SK-N-SH treated with all-trans-retinoic acid at 6 μM for 48 hours (cell line): ENCODE measurements at regions not wholly inside any gene's neighbourhood (a gene's known extent, or its start where the extent isn't known, plus 50 kb on each side); places are given as distances from the start of the nearest gene placed in this dataset.

ENCODE experiments used
- ATAC-seq: fragments of 200-7000 bp; cut with Tn5 transposase; 3 replicates; pipeline ENCODE4 v1.9.1; 2020; ENCODE audit warnings: mild to moderate bottlenecking, moderate library complexity
- ARNTL ChIP-seq: fragments of 450-650 bp; formaldehyde crosslinking; IDR thresholded peaks from 2 replicates; pipeline ENCODE4 v1.5.0; 2020; ENCODE audit warnings: low read depth, mild to moderate bottlenecking, moderate library complexity, borderline replicate concordance
- BACH2 ChIP-seq: fragments of 250-450 bp; sonication (Bioruptor Pico); IDR thresholded peaks from 2 replicates; pipeline ENCODE4 v1.9.0; 2021; ENCODE audit warnings: mild to moderate bottlenecking, borderline replicate concordance
- CSDC2 ChIP-seq: fragments of 250-450 bp; sonication (Bioruptor Pico); IDR thresholded peaks from 2 replicates; pipeline ENCODE4 v1.5.0; 2020; ENCODE audit warnings: mild to moderate bottlenecking, moderate library complexity
- CSRNP3 ChIP-seq: fragments of 250-450 bp; sonication (Bioruptor Pico); IDR thresholded peaks from 2 replicates; pipeline ENCODE4 v1.5.1; 2021; ENCODE audit warnings: mild to moderate bottlenecking, moderate library complexity
- ESRRG ChIP-seq: fragments of 250-450 bp; sonication (Bioruptor Pico); IDR thresholded peaks from 2 replicates; pipeline ENCODE4 v1.6.1; 2021; ENCODE audit warnings: mild to moderate bottlenecking
- GLIS3 ChIP-seq: fragments of 250-450 bp; sonication (Bioruptor Pico); IDR thresholded peaks from 2 replicates; pipeline ENCODE4 v1.5.0; 2020; ENCODE audit warnings: mild to moderate bottlenecking, moderate library complexity
- ISL1 ChIP-seq: fragments of 250-450 bp; sonication (Bioruptor Pico); IDR thresholded peaks from 2 replicates; pipeline ENCODE4 v2.1.2; 2022; ENCODE audit warnings: mild to moderate bottlenecking, moderate library complexity
- POU6F1 ChIP-seq: fragments of 250-450 bp; sonication (Bioruptor Pico); IDR thresholded peaks from 2 replicates; pipeline ENCODE4 v1.8.0; 2021; ENCODE audit warnings: low read depth, mild to moderate bottlenecking, moderate library complexity, borderline replicate concordance
- PPARA ChIP-seq: fragments of 250-450 bp; sonication (Bioruptor Pico); IDR thresholded peaks from 2 replicates; pipeline ENCODE4 v1.5.0; 2020; ENCODE audit warnings: mild to moderate bottlenecking, borderline replicate concordance
- RARB ChIP-seq: fragments of 250-450 bp; sonication (Bioruptor Pico); IDR thresholded peaks from 2 replicates; pipeline ENCODE4 v1.8.0; 2021; ENCODE audit warnings: mild to moderate bottlenecking, moderate library complexity
- SNAI2 ChIP-seq: fragments of 250-450 bp; sonication (Bioruptor Pico); IDR thresholded peaks from 2 replicates; pipeline ENCODE4 v1.5.0; 2020; ENCODE audit warnings: mild to moderate bottlenecking, moderate library complexity
- TCF4 ChIP-seq: fragments of 250-450 bp; sonication (Bioruptor Pico); IDR thresholded peaks from 2 replicates; pipeline ENCODE4 v1.8.0; 2021; ENCODE audit warnings: mild to moderate bottlenecking, moderate library complexity, borderline replicate concordance
- TOX ChIP-seq: fragments of 250-450 bp; sonication (Bioruptor Pico); IDR thresholded peaks from 2 replicates; pipeline ENCODE4 v1.8.0; 2021; ENCODE audit warnings: mild to moderate bottlenecking, moderate library complexity, borderline replicate concordance
- TSHZ2 ChIP-seq: fragments of 250-450 bp; sonication (Bioruptor Pico); IDR thresholded peaks from 2 replicates; pipeline ENCODE4 v1.5.0; 2020; ENCODE audit warnings: mild to moderate bottlenecking, moderate library complexity
- ZC3H10 ChIP-seq: fragments of 250-450 bp; sonication (Bioruptor Pico); IDR thresholded peaks from 2 replicates; pipeline ENCODE4 v1.5.1; 2021; ENCODE audit warnings: mild to moderate bottlenecking, moderate library complexity
- ZFP3 ChIP-seq: fragments of 250-450 bp; sonication (Bioruptor Pico); IDR thresholded peaks from 2 replicates; pipeline ENCODE4 v1.5.0; 2020; ENCODE audit warnings: mild to moderate bottlenecking, moderate library complexity
- ZNF565 ChIP-seq: fragments of 450-650 bp; formaldehyde crosslinking; conservative IDR thresholded peaks from 2 replicates; pipeline ENCODE4 v1.5.0; 2020; ENCODE audit warnings: low read depth, mild to moderate bottlenecking, moderate library complexity
- ZNF70 ChIP-seq: fragments of 450-650 bp; formaldehyde crosslinking; IDR thresholded peaks from 2 replicates; pipeline ENCODE4 v1.5.0; 2020; ENCODE audit warnings: mild to moderate bottlenecking, moderate library complexity
- ZNF8 ChIP-seq: fragments of 450-650 bp; formaldehyde crosslinking; IDR thresholded peaks from 2 replicates; pipeline ENCODE4 v1.5.0; 2020; ENCODE audit warnings: mild to moderate bottlenecking, moderate library complexity
- TF ChIP-seq, protein P1 (sequence below): fragments of 250-450 bp; sonication (Bioruptor Pico); IDR thresholded peaks from 2 replicates; pipeline ENCODE4 v1.8.0; 2020; ENCODE audit warnings: mild to moderate bottlenecking, moderate library complexity, borderline replicate concordance
- TF ChIP-seq, protein P2 (sequence below): fragments of 250-450 bp; sonication (Bioruptor Pico); IDR thresholded peaks from 2 replicates; pipeline ENCODE4 v1.5.1; 2020; ENCODE audit warnings: low read depth, mild to moderate bottlenecking, moderate library complexity

GRCh38 chr17:63185420-63185819 lies 219.4 kb downstream of the TANC2 start:
- peak; percentile 70 for ATAC-seq

GRCh38 chr17:63189082-63189481 lies 223.0 kb downstream of the TANC2 start:
- TF ChIP-seq ISL1 (no peak), ZFP3 (CRISPR knock-in tag) (no peak), ARNTL (CRISPR knock-in tag) (no peak), ZNF565 (no peak), ZNF70 (CRISPR knock-in tag) (peak; percentile 96), RARB (CRISPR knock-in tag) (no peak)
- ATAC-seq: peak; percentile 71

More at GRCh38 chr17:63185420-63185819, 219.4 kb downstream of the TANC2 start:
- TF ChIP-seq ZC3H10 (CRISPR knock-in tag): no peak
- TF ChIP-seq, protein P1, sequence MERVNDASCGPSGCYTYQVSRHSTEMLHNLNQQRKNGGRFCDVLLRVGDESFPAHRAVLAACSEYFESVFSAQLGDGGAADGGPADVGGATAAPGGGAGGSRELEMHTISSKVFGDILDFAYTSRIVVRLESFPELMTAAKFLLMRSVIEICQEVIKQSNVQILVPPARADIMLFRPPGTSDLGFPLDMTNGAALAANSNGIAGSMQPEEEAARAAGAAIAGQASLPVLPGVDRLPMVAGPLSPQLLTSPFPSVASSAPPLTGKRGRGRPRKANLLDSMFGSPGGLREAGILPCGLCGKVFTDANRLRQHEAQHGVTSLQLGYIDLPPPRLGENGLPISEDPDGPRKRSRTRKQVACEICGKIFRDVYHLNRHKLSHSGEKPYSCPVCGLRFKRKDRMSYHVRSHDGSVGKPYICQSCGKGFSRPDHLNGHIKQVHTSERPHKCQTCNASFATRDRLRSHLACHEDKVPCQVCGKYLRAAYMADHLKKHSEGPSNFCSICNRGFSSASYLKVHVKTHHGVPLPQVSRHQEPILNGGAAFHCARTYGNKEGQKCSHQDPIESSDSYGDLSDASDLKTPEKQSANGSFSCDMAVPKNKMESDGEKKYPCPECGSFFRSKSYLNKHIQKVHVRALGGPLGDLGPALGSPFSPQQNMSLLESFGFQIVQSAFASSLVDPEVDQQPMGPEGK: no peak
- TF ChIP-seq CSDC2: no peak
- TF ChIP-seq GLIS3 (CRISPR knock-in tag): no peak
- no peak for TF ChIP-seq ISL1
- no peak for TF ChIP-seq RARB (CRISPR knock-in tag)
- TF ChIP-seq TSHZ2 (CRISPR knock-in tag): no peak
- TF ChIP-seq SNAI2 (CRISPR knock-in tag): no peak
- TF ChIP-seq TCF4 (CRISPR knock-in tag): no peak
- no peak for TF ChIP-seq ZNF8
- no peak for TF ChIP-seq POU6F1
- TF ChIP-seq BACH2: no peak
- TF ChIP-seq CSRNP3: no peak
- TF ChIP-seq ZNF565: no peak
- no peak for TF ChIP-seq PPARA (CRISPR knock-in tag)
- TF ChIP-seq ARNTL (CRISPR knock-in tag): no peak
- no peak for TF ChIP-seq TOX (CRISPR knock-in tag)
- no peak for TF ChIP-seq ESRRG (CRISPR knock-in tag)

- ATAC-seq: no peak
- TF ChIP-seq ZFP3 (CRISPR knock-in tag) (no peak), ZC3H10 (CRISPR knock-in tag) (no peak), TSHZ2 (CRISPR knock-in tag) (no peak), POU6F1 (no peak), CSRNP3 (no peak)
- TF ChIP-seq, protein P2, sequence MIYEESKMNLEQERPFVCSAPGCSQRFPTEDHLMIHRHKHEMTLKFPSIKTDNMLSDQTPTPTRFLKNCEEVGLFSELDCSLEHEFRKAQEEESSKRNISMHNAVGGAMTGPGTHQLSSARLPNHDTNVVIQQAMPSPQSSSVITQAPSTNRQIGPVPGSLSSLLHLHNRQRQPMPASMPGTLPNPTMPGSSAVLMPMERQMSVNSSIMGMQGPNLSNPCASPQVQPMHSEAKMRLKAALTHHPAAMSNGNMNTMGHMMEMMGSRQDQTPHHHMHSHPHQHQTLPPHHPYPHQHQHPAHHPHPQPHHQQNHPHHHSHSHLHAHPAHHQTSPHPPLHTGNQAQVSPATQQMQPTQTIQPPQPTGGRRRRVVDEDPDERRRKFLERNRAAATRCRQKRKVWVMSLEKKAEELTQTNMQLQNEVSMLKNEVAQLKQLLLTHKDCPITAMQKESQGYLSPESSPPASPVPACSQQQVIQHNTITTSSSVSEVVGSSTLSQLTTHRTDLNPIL (CRISPR knock-in tag): no peak
Measured at GRCh38 chr17:63189930-63190329, 223.9 kb downstream of the TANC2 start.
